WTC11 (cell line): ENCODE measurements at regions not wholly inside any gene's neighbourhood (a gene's known extent, or its start where the extent isn't known, plus 50 kb on each side); places are given as distances from the start of the nearest gene placed in this dataset.

Source experiments
- CBFB ChIP-seq: sonication (generic); formaldehyde crosslinking; IDR thresholded peaks from 2 replicates; pipeline ENCODE4 v1.8.1; 2022; ENCODE audit warnings: mild to moderate bottlenecking, low read depth, missing genetic modification reagents
- IRF2 ChIP-seq: sonication (generic); formaldehyde crosslinking; IDR thresholded peaks from 2 replicates; pipeline ENCODE4 v1.8.0; 2022; ENCODE audit warnings: low read depth, missing genetic modification reagents, borderline replicate concordance
- MYBL2 ChIP-seq: sonication (generic); formaldehyde crosslinking; IDR thresholded peaks from 2 replicates; pipeline ENCODE4 v1.8.1; 2023; ENCODE audit warnings: mild to moderate bottlenecking, moderate library complexity, missing genetic modification reagents
- NFE2L1 ChIP-seq: sonication (generic); formaldehyde crosslinking; IDR thresholded peaks from 2 replicates; pipeline ENCODE4 v1.8.1; 2023; ENCODE audit warnings: missing genetic modification reagents
- TP53 ChIP-seq: sonication (generic); formaldehyde crosslinking; IDR thresholded peaks from 2 replicates; pipeline ENCODE4 v1.8.1; 2023; ENCODE audit warnings: mild to moderate bottlenecking, missing genetic modification reagents
- ZNF121 ChIP-seq: sonication (generic); formaldehyde crosslinking; IDR thresholded peaks from 2 replicates; pipeline ENCODE4 v1.8.0; 2023; ENCODE audit warnings: missing genetic modification reagents
- ZNF138 ChIP-seq: sonication (generic); formaldehyde crosslinking; conservative IDR thresholded peaks from 2 replicates; pipeline ENCODE4 v1.8.1; 2022; ENCODE audit warnings: mild to moderate bottlenecking, moderate library complexity, missing genetic modification reagents
- ZNF232 ChIP-seq: sonication (generic); formaldehyde crosslinking; IDR thresholded peaks from 2 replicates; pipeline ENCODE4 v1.8.0; 2022; ENCODE audit warnings: mild to moderate bottlenecking, missing genetic modification reagents
- ZNF263 ChIP-seq: sonication (generic); formaldehyde crosslinking; IDR thresholded peaks from 2 replicates; pipeline ENCODE4 v1.8.1; 2022; ENCODE audit warnings: low read depth, mild to moderate bottlenecking, moderate library complexity, missing genetic modification reagents
- TF ChIP-seq, protein P1 (sequence below): fragments of 200-600 bp; IDR thresholded peaks from 2 replicates; pipeline ENCODE4 v1.8.0; 2022; ENCODE audit warnings: antibody characterized with exemption
- TF ChIP-seq, protein P2 (sequence below): fragments of 250-450 bp; sonication (Bioruptor Pico); IDR thresholded peaks from 2 replicates; pipeline ENCODE4 v1.9.0; 2021; ENCODE audit warnings: mild to moderate bottlenecking, borderline replicate concordance
- TF ChIP-seq, protein P3 (sequence below): sonication (generic); formaldehyde crosslinking; IDR thresholded peaks from 2 replicates; pipeline ENCODE4 v1.8.0; 2022; ENCODE audit warnings: mild to moderate bottlenecking, missing genetic modification reagents

DNA sequence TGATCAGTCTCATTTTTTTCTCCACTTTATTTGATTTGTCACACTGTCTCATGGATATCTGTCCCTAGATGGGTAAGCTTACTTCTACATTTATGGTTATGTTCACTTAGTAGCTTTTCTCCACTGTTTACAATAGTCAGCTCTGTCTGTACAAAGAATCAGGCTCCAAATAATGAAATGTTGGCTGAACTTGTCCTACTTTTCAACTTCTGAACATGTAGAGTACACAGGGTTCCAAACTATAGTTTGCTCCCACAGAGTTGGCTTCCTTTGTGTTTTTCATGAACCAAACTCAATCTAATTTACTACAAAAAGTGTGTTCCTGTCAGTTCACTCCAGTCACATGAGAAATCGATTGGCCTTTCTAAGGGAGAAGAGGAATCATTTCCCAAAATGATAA, 175.0 kb downstream of the CCDC71L start:
- TF ChIP-seq, protein P1, sequence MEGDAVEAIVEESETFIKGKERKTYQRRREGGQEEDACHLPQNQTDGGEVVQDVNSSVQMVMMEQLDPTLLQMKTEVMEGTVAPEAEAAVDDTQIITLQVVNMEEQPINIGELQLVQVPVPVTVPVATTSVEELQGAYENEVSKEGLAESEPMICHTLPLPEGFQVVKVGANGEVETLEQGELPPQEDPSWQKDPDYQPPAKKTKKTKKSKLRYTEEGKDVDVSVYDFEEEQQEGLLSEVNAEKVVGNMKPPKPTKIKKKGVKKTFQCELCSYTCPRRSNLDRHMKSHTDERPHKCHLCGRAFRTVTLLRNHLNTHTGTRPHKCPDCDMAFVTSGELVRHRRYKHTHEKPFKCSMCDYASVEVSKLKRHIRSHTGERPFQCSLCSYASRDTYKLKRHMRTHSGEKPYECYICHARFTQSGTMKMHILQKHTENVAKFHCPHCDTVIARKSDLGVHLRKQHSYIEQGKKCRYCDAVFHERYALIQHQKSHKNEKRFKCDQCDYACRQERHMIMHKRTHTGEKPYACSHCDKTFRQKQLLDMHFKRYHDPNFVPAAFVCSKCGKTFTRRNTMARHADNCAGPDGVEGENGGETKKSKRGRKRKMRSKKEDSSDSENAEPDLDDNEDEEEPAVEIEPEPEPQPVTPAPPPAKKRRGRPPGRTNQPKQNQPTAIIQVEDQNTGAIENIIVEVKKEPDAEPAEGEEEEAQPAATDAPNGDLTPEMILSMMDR, result no peak
- TF ChIP-seq NFE2L1, result no peak
- TF ChIP-seq, protein P2, sequence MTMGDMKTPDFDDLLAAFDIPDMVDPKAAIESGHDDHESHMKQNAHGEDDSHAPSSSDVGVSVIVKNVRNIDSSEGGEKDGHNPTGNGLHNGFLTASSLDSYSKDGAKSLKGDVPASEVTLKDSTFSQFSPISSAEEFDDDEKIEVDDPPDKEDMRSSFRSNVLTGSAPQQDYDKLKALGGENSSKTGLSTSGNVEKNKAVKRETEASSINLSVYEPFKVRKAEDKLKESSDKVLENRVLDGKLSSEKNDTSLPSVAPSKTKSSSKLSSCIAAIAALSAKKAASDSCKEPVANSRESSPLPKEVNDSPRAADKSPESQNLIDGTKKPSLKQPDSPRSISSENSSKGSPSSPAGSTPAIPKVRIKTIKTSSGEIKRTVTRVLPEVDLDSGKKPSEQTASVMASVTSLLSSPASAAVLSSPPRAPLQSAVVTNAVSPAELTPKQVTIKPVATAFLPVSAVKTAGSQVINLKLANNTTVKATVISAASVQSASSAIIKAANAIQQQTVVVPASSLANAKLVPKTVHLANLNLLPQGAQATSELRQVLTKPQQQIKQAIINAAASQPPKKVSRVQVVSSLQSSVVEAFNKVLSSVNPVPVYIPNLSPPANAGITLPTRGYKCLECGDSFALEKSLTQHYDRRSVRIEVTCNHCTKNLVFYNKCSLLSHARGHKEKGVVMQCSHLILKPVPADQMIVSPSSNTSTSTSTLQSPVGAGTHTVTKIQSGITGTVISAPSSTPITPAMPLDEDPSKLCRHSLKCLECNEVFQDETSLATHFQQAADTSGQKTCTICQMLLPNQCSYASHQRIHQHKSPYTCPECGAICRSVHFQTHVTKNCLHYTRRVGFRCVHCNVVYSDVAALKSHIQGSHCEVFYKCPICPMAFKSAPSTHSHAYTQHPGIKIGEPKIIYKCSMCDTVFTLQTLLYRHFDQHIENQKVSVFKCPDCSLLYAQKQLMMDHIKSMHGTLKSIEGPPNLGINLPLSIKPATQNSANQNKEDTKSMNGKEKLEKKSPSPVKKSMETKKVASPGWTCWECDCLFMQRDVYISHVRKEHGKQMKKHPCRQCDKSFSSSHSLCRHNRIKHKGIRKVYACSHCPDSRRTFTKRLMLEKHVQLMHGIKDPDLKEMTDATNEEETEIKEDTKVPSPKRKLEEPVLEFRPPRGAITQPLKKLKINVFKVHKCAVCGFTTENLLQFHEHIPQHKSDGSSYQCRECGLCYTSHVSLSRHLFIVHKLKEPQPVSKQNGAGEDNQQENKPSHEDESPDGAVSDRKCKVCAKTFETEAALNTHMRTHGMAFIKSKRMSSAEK (CRISPR knock-in tag), result no peak
- no peak for TF ChIP-seq TP53 (CRISPR knock-in tag)
- no peak for TF ChIP-seq MYBL2
- no peak for TF ChIP-seq ZNF121 (CRISPR knock-in tag)
- TF ChIP-seq, protein P3, sequence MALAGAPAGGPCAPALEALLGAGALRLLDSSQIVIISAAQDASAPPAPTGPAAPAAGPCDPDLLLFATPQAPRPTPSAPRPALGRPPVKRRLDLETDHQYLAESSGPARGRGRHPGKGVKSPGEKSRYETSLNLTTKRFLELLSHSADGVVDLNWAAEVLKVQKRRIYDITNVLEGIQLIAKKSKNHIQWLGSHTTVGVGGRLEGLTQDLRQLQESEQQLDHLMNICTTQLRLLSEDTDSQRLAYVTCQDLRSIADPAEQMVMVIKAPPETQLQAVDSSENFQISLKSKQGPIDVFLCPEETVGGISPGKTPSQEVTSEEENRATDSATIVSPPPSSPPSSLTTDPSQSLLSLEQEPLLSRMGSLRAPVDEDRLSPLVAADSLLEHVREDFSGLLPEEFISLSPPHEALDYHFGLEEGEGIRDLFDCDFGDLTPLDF (CRISPR knock-in tag), result no peak
- no peak for TF ChIP-seq IRF2 (CRISPR knock-in tag)
- TF ChIP-seq CBFB, result no peak
- TF ChIP-seq ZNF138 (CRISPR knock-in tag), result no peak
- TF ChIP-seq ZNF232 (CRISPR knock-in tag), result no peak
- no peak for TF ChIP-seq ZNF263 (CRISPR knock-in tag)
